K562 (cell line): ENCODE measurements at regions not wholly inside any gene's neighbourhood (a gene's known extent, or its start where the extent isn't known, plus 50 kb on each side); places are given as distances from the start of the nearest gene placed in this dataset.

ENCODE experiments used
- ATAC-seq: fragments of 200-7000 bp; cut with Tn5 transposase; 3 replicates; pipeline ENCODE4 v1.9.1; 2020; ENCODE audit warnings: moderate library complexity
- BruUV-seq: library from RNA; stranded (reverse); fragments of 400-500 nt; replicated peaks from 2 replicates; lab custom pipeline; 2021; lab: Mats Ljungman, UMichigan
- CTCF ChIA-PET: fragments of 300-600 bp; formaldehyde crosslinking; extraction: SDS; loops from one replicate; lab custom pipeline; 2021; ENCODE audit warnings: low intra/inter-chr PET ratio; lab: Yijun Ruan, JAX
- POLR2A ChIA-PET: fragments of 300-600, 350-650 bp; sonication (Branson Sonifier 250); formaldehyde crosslinking; extraction: SDS; loops from one replicate; lab custom pipeline; 2021; ENCODE audit warnings: antibody characterized with exemption, inconsistent platforms; lab: Yijun Ruan, JAX
- DNase-seq, 4 experiments: peaks; one replicate each; pipeline versions ENCODE4 v3.0.0 to v3.0.0-alpha.2; 2011 to 2018; ENCODE audit warnings: low spot score in 3 of 4, mixed read lengths in 3 of 4; ENCODE audit errors: extremely low read depth in 1 of 4
- FAIRE-seq: peaks from 2 replicates; lab custom pipeline; 2011; peaks lifted over from hg19 to GRCh38; lab: Jason Lieb, UNC
- H2AFZ ChIP-seq: 2 replicates; pipeline ENCODE4 v1.6.0; 2011; ENCODE audit warnings: low read depth, low read length, control low read depth, inconsistent platforms
- H3K27ac ChIP-seq: fragments of 200-600 bp; 3 replicates; pipeline ENCODE4 v1.8.0; 2011; ENCODE audit warnings: low read depth, mild to moderate bottlenecking, control low read depth, inconsistent platforms, low read length, moderate library complexity, mixed read lengths; ENCODE audit errors: extremely low read depth
- H3K27me3 ChIP-seq, 2 experiments: fragments of 300-600 bp in 1 of 2; 2 replicates in 1 of 2; 3 replicates in 1 of 2; pipeline versions ENCODE4 v1.6.0 to v1.8.0; 2011; ENCODE audit warnings: inconsistent platforms in 2 of 2, low read length in 2 of 2, mild to moderate bottlenecking in 1 of 2, mixed read lengths in 1 of 2, moderate library complexity in 1 of 2; ENCODE audit not compliant: control insufficient read depth in 2 of 2, insufficient read depth in 2 of 2
- H3K36me3 ChIP-seq: fragments of 300-600 bp; 3 replicates; pipeline ENCODE4 v1.8.0; 2011; ENCODE audit warnings: mild to moderate bottlenecking, low read length, inconsistent platforms; ENCODE audit not compliant: control insufficient read depth, insufficient read depth
- H3K4me1 ChIP-seq, 2 experiments: fragments of 200-600 bp in 1 of 2; replicated peaks in 1 of 2; 2 replicates in 1 of 2; 3 replicates in 1 of 2; pipeline versions ENCODE4 v1.5.1 to v1.8.0; 2011; ENCODE audit warnings: inconsistent platforms in 2 of 2, low read length in 2 of 2, mild to moderate bottlenecking in 1 of 2, mixed read lengths in 1 of 2, moderate library complexity in 1 of 2; ENCODE audit not compliant: control insufficient read depth in 2 of 2, insufficient read depth in 2 of 2
- H3K4me2 ChIP-seq: 2 replicates; pipeline ENCODE4 v1.6.1; 2011; ENCODE audit warnings: low read length, control low read depth, inconsistent platforms, mixed read lengths; ENCODE audit not compliant: insufficient read depth
- H3K4me3 ChIP-seq: fragments of 200-600 bp; sonication (generic), shearing (Covaris generic); 2 replicates; pipeline ENCODE4 v1.5.1; 2016; ENCODE audit warnings: control low read depth, inconsistent platforms
- H3K79me2 ChIP-seq: fragments of 200-600 bp; 3 replicates; pipeline ENCODE4 v1.8.0; 2011; ENCODE audit warnings: low read length, inconsistent platforms; ENCODE audit not compliant: control insufficient read depth, insufficient read depth
- H3K9ac ChIP-seq, 2 experiments: 2 replicates each; pipeline versions ENCODE4 v1.6.0 to v1.6.1; 2011; ENCODE audit warnings: low read depth in 2 of 2, low read length in 2 of 2, control low read depth in 1 of 2, inconsistent platforms in 1 of 2, mild to moderate bottlenecking in 1 of 2, mixed read lengths in 1 of 2; ENCODE audit not compliant: insufficient read depth in 1 of 2
- H3K9me1 ChIP-seq: one replicate; pipeline ENCODE4 v1.6.0; 2011; ENCODE audit warnings: inconsistent platforms, mild to moderate bottlenecking, low read length, moderate library complexity; ENCODE audit not compliant: control insufficient read depth, insufficient read depth
- H3K9me3 ChIP-seq: replicated peaks from 2 replicates; pipeline ENCODE4 v1.5.1; 2011; ENCODE audit warnings: low read depth, low read length, inconsistent platforms; ENCODE audit not compliant: control insufficient read depth, insufficient read depth
- H4K20me1 ChIP-seq: replicated peaks from 2 replicates; pipeline ENCODE4 v1.6.1; 2011; ENCODE audit warnings: low read length, inconsistent platforms, mixed read lengths; ENCODE audit not compliant: control insufficient read depth, insufficient read depth
- CCAR2 ChIP-seq: fragments of 200-400 bp; formaldehyde crosslinking; IDR thresholded peaks from 2 replicates; pipeline ENCODE4 v1.6.1; 2017; ENCODE audit warnings: mild to moderate bottlenecking, low read depth, low read length
- CTBP1 ChIP-seq: fragments of 450-650 bp; IDR thresholded peaks from 2 replicates; pipeline ENCODE4 v1.6.1; 2016; ENCODE audit warnings: borderline replicate concordance
- EHMT2 ChIP-seq: fragments of 450-650 bp; IDR thresholded peaks from 2 replicates; pipeline ENCODE4 v1.6.1; 2018; ENCODE audit warnings: antibody characterized with exemption
- GTF2F1 ChIP-seq: IDR thresholded peaks from 2 replicates; pipeline ENCODE4 v1.6.1; 2011; ENCODE audit warnings: low read depth, low read length, improper control_type of control experiment
- NRF1 ChIP-seq, 2 experiments: fragments of 450-650 bp; IDR thresholded peaks in 1 of 2; conservative IDR thresholded peaks in 1 of 2; 2 replicates each; pipeline ENCODE4 v1.6.1; 2014; ENCODE audit warnings: mild to moderate bottlenecking in 2 of 2
- ZC3H8 ChIP-seq: fragments of 450-650 bp; IDR thresholded peaks from 2 replicates; pipeline ENCODE4 v1.6.1; 2017
- ZNF384 ChIP-seq: IDR thresholded peaks from 2 replicates; pipeline ENCODE4 v1.6.1; 2012; ENCODE audit warnings: low read depth, low read length, improper control_type of control experiment
- WGBS: fragments of 100-300 bp; shearing (Covaris generic); methylation state at CpG from one replicate; pipeline ENCODE4 v1.1.6; 2016; ENCODE audit warnings: low coverage, mixed read lengths; ENCODE audit not compliant: insufficient coverage; ENCODE audit errors: missing lambda C conversion rate; 5-methylcytosine and 5-hydroxymethylcytosine counted together
- in situ Hi-C: fragments of 300-500 bp; cut with MboI; formaldehyde crosslinking; loops from 4 replicates; pipeline ENCODE4 v1.15.0; 2018; ENCODE audit warnings: inconsistent platforms, mixed read lengths
- intact Hi-C: fragments of 100-400 bp; cut with micrococcal nuclease; formaldehyde crosslinking; loops from 2 replicates; pipeline ENCODE4 v1.14.2; 2022
- TF ChIP-seq, protein P1 (sequence below): fragments of 250-450 bp; sonication (Bioruptor Pico); IDR thresholded peaks from 2 replicates; pipeline ENCODE4 v1.9.0; 2021; ENCODE audit warnings: mild to moderate bottlenecking
- TF ChIP-seq, protein P2 (sequence below): fragments of 250-450 bp; sonication (Bioruptor Pico); IDR thresholded peaks from 2 replicates; pipeline ENCODE4 v1.8.0; 2022; ENCODE audit warnings: inconsistent platforms
- TF ChIP-seq, protein P3 (sequence below): fragments of 450-650 bp; IDR thresholded peaks from 2 replicates; pipeline ENCODE4 v1.6.1; 2016; ENCODE audit warnings: antibody characterized with exemption

DNA sequence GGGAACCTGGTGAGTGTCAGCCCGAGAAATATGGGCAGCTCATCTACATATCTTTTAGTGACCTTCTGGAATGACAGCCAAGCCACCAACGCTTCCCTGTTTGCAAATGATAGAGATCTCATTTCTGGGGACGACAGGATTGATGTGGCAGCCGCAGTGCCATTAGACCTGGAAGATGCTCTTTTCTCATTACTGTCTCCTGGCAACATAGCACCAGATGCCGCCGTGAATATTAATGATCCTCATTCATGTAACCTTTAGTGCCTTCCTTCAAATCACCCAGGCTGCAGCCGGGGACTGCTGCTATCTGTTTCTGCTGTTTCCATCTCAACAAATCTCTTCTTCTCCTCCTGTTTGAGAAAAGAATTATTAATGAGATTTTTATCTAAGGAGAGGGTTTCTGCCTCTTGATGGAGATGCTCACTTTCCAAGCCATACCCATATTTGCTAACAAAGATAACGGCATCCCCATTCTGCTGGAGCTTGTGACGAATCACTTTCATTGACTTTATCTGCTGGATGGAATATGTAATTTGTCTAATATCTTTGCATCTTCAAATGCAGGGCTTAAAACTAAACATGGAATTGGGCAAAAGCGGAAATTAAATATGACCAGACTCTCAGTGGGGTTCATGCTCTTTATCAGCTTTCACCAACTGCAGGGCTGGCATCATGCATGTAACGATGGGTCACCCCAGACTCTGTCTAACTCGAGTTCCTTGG, 74.8 kb upstream of the KIF16B start:
- BruUV-seq: no TSS peak
- 1% methylated on average over 12 of the region's 12 CpGs for WGBS
- Histone ChIP-seq H4K20me1 (no peaks in the 10 kb centered on the region), H3K27ac (no peak overlapping the region), H3K9ac (no peak overlapping the region), H3K27me3 (no peaks in the 10 kb centered on the region), H3K4me1 (no peaks in the 10 kb centered on the region), H3K4me3 (no peak overlapping the region), H2AFZ (no peak overlapping the region), H3K9me1 (no peaks in the 10 kb centered on the region), H3K79me2 (no peaks in the 10 kb centered on the region), H3K36me3 (no peaks in the 10 kb centered on the region), H3K9me3 (no peaks in the 10 kb centered on the region), H3K4me2 (no peak overlapping the region)
- ChIA-PET POLR2A (no interaction called here), CTCF (no interaction called here)
- no peak for TF ChIP-seq ZC3H8
- no peak for TF ChIP-seq CTBP1
- DNase-seq: no peak
- ATAC-seq: no peak
- FAIRE-seq: no peak
- intact Hi-C loops: no loop called here
- in situ Hi-C loops: no loop called here

DNA sequence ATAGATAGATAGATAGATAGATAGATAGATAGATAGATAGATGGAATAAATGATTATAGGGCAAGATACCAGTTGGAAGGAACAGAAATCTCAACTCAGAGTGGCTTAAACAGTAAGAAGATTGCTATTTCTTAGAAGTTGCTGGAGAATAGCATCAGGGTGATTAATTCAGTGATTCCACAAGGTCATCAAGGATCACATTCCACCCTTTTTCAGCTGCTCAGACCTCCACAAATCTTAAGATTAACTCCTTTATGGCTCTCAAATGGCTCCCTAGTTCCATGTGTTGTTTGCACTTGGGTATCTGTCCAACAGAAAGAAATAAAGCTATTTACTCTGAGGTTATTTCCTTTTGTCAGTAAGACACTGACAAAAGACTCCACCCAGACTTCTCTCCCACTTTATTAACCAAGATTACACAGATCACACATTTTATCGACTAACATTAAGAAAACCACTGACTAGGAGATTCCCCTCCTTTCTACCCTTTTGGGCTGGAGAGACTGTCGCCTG, 68.3 kb upstream of the KIF16B start:
- Histone ChIP-seq H3K4me2 (no peak overlapping the region), H3K4me1 (no peaks in the 10 kb centered on the region), H3K9ac (no peak overlapping the region), H3K36me3 (no peaks in the 10 kb centered on the region), H4K20me1 (no peaks in the 10 kb centered on the region), H3K27me3 (peaks cover 3 to 13% of the 10 kb centered on the region in 2 experiments; a peak in 3 of 5 replicates), H3K9me1 (no peaks in the 10 kb centered on the region), H3K4me3 (no peak overlapping the region), H3K79me2 (no peaks in the 10 kb centered on the region), H3K27ac (no peak overlapping the region), H3K9me3 (no peaks in the 10 kb centered on the region), H2AFZ (no peak overlapping the region)
- intact Hi-C loops (no loop called here), in situ Hi-C loops (no loop called here)
- WGBS: 0% methylated on average over 2 of the region's 2 CpGs
- TF ChIP-seq, protein P1, sequence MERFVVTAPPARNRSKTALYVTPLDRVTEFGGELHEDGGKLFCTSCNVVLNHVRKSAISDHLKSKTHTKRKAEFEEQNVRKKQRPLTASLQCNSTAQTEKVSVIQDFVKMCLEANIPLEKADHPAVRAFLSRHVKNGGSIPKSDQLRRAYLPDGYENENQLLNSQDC (CRISPR knock-in tag): no peak
- TF ChIP-seq, protein P2, sequence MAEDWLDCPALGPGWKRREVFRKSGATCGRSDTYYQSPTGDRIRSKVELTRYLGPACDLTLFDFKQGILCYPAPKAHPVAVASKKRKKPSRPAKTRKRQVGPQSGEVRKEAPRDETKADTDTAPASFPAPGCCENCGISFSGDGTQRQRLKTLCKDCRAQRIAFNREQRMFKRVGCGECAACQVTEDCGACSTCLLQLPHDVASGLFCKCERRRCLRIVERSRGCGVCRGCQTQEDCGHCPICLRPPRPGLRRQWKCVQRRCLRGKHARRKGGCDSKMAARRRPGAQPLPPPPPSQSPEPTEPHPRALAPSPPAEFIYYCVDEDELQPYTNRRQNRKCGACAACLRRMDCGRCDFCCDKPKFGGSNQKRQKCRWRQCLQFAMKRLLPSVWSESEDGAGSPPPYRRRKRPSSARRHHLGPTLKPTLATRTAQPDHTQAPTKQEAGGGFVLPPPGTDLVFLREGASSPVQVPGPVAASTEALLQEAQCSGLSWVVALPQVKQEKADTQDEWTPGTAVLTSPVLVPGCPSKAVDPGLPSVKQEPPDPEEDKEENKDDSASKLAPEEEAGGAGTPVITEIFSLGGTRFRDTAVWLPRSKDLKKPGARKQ (CRISPR knock-in tag): no peak
- no peak for TF ChIP-seq GTF2F1
- TF ChIP-seq ZNF384: no peak
- TF ChIP-seq CCAR2: no peak
- TF ChIP-seq, protein P3, sequence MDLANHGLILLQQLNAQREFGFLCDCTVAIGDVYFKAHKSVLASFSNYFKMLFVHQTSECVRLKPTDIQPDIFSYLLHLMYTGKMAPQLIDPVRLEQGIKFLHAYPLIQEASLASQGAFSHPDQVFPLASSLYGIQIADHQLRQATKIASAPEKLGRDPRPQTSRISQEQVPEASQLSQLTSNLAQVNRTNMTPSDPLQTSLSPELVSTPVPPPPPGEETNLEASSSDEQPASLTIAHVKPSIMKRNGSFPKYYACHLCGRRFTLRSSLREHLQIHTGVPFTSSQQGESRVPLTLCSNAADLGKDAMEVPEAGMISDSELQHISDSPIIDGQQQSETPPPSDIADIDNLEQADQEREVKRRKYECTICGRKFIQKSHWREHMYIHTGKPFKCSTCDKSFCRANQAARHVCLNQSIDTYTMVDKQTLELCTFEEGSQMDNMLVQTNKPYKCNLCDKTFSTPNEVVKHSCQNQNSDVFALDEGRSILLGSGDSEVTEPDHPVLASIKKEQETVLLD: no peak
- no peak for TF ChIP-seq NRF1 (conservative IDR thresholded peaks at IDR 0.05 in 1 of 2, IDR thresholded peaks at IDR 0.05 in 1 of 2)
- no peak for TF ChIP-seq EHMT2
- ChIA-PET POLR2A (no interaction called here), CTCF (no interaction called here)
- FAIRE-seq (no peak), ATAC-seq (no peak), DNase-seq (no peak)
- no TSS peak for BruUV-seq
